Vagina (tissue), 2 donors: ENCODE measurements at regions not wholly inside any gene's neighbourhood (a gene's known extent, or its start where the extent isn't known, plus 50 kb on each side); places are given as distances from the start of the nearest gene placed in this dataset.

Experiments used
- DNase-seq, 2 donors: peaks; one replicate each; pipeline ENCODE4 v3.0.0-alpha.2; 2017; ENCODE audit errors: extremely low spot score in 2 of 2
- H3K27ac ChIP-seq: fragments of 200-600 bp; sonication (generic); one replicate; pipeline ENCODE4 v1.5.1; 2019
- H3K27me3 ChIP-seq: fragments of 200-600 bp; sonication (generic); one replicate; pipeline ENCODE4 v1.5.1; 2019
- H3K36me3 ChIP-seq, 2 donors: fragments of 200-600 bp; sonication (generic); one replicate each; pipeline ENCODE4 v1.5.1; 2017 to 2019
- H3K4me1 ChIP-seq: fragments of 200-600 bp; sonication (generic); one replicate; pipeline ENCODE4 v1.5.1; 2019
- H3K4me3 ChIP-seq, 2 donors: fragments of 200-600 bp; sonication (generic); 1 replicate in 1 of 2; 2 replicates in 1 of 2; pipeline ENCODE4 v1.5.1; 2016 to 2019
- H3K9me3 ChIP-seq: fragments of 200-600 bp; sonication (generic); one replicate; pipeline ENCODE4 v1.5.1; 2019
- POLR2A ChIP-seq, 2 donors: fragments of 450-650 bp; IDR thresholded peaks; one replicate each; pipeline ENCODE4 v1.6.1; 2017; ENCODE audit warnings: antibody characterized with exemption in 2 of 2, mild to moderate bottlenecking in 2 of 2, moderate library complexity in 2 of 2
- POLR2AphosphoS5 ChIP-seq, 2 donors: sonication (generic); formaldehyde crosslinking; IDR thresholded peaks; one replicate each; pipeline ENCODE4 v1.9.0; 2017; ENCODE audit warnings: antibody characterized with exemption in 2 of 2, mild to moderate bottlenecking in 2 of 2, low read depth in 1 of 2; ENCODE audit not compliant: insufficient read depth in 1 of 2
- intact Hi-C: fragments of 100-400 bp; cut with DNase I; formaldehyde crosslinking; loops from one replicate; pipeline ENCODE4 v1.15.1; 2023
- TF ChIP-seq, protein P1 (sequence below), 3 experiments: fragments of 450-650 bp in 2 of 3; fragments of 200-600 bp in 1 of 3; sonication (generic) in 1 of 3; IDR thresholded peaks; one replicate each; pipeline ENCODE4 v1.5.1; 2017 to 2019; ENCODE audit warnings: antibody characterized with exemption in 3 of 3, mild to moderate bottlenecking in 2 of 3, moderate library complexity in 2 of 3

DNA sequence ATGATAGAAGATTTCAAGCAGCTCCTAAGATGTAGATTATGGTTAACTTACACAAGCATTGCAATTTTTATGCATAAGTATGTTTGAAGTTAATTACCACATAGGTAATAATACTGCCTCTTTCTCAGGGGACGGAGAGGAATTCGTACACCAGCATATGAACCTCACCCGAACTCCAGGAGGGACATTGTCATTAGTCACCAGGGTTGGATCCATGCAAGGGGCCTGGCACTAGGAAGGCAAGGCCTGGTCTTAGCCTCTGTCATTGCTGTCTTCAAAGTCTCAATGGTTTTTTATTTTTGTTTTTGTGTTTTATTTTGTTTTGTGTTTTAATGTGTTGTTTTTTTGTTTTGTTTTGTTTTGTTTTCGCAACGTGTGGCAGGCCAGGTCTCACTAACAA, 145.6 kb upstream of the PPP2R2D start:
- DNase-seq: no peak
- Histone ChIP-seq H3K9me3 (no peaks in the 10 kb centered on the region), H3K36me3 (no peaks in the 10 kb centered on the region), H3K4me3 (no peak overlapping the region), H3K27ac (no peak overlapping the region), H3K27me3 (no peaks in the 10 kb centered on the region), H3K4me1 (no peaks in the 10 kb centered on the region)
- TF ChIP-seq POLR2A (IDR thresholded peaks at IDR 0.05) (no peak), POLR2AphosphoS5 (IDR thresholded peaks at IDR 0.05; ENCODE audit: insufficient read depth in 1 of 2, low read depth in 1 of 2) (no peak)
- TF ChIP-seq, protein P1, sequence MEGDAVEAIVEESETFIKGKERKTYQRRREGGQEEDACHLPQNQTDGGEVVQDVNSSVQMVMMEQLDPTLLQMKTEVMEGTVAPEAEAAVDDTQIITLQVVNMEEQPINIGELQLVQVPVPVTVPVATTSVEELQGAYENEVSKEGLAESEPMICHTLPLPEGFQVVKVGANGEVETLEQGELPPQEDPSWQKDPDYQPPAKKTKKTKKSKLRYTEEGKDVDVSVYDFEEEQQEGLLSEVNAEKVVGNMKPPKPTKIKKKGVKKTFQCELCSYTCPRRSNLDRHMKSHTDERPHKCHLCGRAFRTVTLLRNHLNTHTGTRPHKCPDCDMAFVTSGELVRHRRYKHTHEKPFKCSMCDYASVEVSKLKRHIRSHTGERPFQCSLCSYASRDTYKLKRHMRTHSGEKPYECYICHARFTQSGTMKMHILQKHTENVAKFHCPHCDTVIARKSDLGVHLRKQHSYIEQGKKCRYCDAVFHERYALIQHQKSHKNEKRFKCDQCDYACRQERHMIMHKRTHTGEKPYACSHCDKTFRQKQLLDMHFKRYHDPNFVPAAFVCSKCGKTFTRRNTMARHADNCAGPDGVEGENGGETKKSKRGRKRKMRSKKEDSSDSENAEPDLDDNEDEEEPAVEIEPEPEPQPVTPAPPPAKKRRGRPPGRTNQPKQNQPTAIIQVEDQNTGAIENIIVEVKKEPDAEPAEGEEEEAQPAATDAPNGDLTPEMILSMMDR (IDR thresholded peaks at IDR 0.05): no peak
- intact Hi-C loops: no loop called here

DNA sequence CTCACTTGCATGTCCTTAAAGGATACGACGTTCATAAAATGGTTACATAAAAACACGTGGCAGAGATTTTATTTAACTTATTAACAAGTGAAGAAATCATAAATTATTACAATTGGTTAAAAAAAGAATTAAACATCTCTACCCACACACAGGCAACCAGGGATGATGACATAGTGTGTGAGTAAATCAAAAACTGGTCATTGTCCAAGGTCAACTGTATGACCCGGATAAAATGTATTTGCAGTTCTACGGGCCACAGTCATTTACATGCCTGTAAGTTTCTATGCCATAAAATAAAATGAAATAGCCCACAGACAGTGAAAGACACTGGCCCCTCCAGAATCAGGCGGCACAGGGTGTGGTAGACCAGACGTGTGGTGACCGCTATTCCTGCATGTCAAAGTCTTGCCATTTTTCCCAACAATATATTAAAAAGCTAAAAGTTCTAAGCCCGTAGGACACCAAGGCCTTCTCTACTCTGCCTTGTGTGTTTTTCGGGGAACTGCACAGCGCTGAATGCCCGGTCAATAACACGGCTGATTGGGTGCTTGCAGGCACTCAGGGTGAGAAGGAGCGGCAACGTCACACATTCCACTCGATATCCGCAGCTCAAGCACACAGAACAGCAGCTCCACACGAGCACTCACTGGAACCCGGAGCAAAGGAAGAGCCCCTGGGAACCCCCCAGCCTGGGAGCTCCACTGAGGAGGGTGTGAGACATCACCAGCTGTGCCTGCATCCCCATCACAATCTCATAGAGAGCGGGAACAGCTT, 143.3 kb upstream of the PPP2R2D start:
- no peak overlapping the region for H3K27ac ChIP-seq
- TF ChIP-seq, protein P1 (IDR thresholded peaks at IDR 0.05): no peak
- no peak for TF ChIP-seq POLR2AphosphoS5 (IDR thresholded peaks at IDR 0.05; ENCODE audit: insufficient read depth in 1 of 2, low read depth in 1 of 2)
- no peak for TF ChIP-seq POLR2A (IDR thresholded peaks at IDR 0.05)
- H3K4me1 ChIP-seq: no peaks in the 10 kb centered on the region
- H3K9me3 ChIP-seq: no peaks in the 10 kb centered on the region
- intact Hi-C loops: no loop called here
- no peak overlapping the region for H3K4me3 ChIP-seq
- H3K36me3 ChIP-seq: no peaks in the 10 kb centered on the region
- DNase-seq: no peak
- H3K27me3 ChIP-seq: no peaks in the 10 kb centered on the region

DNA sequence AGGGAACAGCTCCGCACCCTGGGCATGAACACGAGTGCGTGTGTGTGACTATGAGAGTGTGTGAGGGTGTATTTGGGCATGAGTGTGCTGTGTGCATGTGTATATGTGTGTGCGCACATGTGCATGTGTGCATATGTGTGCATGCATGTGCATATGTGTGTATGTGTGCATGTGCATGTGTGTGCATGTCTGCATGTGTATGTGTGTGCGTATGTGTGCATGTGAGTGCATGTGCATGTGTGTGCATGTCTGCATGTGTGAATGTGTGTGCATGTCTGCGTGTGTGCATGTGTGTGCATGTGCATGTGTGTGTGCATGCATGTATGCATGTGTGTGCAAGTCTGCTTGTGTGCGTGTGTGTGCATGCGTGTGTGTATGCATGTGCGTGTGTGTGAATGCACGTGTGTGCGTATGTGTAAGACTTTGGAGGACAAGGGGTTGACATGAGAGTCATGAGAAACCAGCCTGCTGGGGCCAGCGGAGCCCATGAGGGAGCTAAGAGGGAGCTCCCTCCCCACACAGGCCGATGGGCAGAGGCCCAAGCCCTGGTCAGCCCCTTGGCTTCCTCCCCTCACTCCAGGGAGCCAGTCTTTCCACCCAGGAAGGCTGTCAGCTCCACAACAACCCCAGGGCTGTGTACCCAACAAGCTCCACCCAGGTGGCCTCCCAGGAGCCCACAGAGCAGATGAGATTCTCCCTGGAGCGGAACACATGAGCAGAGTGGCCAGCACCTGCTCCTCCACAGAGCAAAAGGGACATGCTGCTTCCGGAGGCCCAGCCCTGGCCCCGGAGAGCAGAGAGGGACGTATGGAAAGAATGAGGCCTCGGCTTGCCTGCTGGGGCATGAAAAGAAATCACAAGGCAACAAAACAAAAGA, 142.5 kb upstream of the PPP2R2D start:
- TF ChIP-seq POLR2AphosphoS5 (IDR thresholded peaks at IDR 0.05; ENCODE audit: insufficient read depth in 1 of 2, low read depth in 1 of 2) (no peak), POLR2A (IDR thresholded peaks at IDR 0.05) (no peak)
- TF ChIP-seq, protein P1 (IDR thresholded peaks at IDR 0.05): no peak
- H3K4me1 ChIP-seq: no peaks in the 10 kb centered on the region
- intact Hi-C loops: no loop called here
- no peaks in the 10 kb centered on the region for H3K27me3 ChIP-seq
- no peak for DNase-seq
- H3K9me3 ChIP-seq: no peaks in the 10 kb centered on the region
- H3K36me3 ChIP-seq: no peaks in the 10 kb centered on the region
- no peak overlapping the region for H3K27ac ChIP-seq
- no peak overlapping the region for H3K4me3 ChIP-seq

DNA sequence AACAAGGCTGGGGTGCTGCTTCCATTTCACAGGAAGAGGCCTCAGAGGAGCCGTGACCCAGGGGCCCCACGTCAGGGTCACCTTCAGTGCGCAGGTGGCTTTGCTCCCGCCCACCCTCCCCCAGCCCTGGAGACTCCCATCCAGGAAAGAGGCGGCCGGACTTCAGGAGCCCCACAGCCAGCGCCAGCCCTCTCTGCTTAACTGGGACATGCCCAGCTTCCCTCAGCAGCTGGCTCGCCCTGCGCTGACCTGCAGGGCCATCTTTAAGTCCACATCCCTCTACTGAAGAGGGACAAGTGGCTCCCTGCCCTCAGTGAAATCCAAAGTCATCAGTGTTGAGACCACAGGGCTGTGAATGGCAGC, 141.9 kb upstream of the PPP2R2D start:
- intact Hi-C loops: no loop called here
- Histone ChIP-seq H3K36me3 (no peaks in the 10 kb centered on the region), H3K4me3 (no peak overlapping the region), H3K27me3 (no peaks in the 10 kb centered on the region), H3K4me1 (no peaks in the 10 kb centered on the region), H3K27ac (no peak overlapping the region), H3K9me3 (no peaks in the 10 kb centered on the region)
- DNase-seq: no peak
- TF ChIP-seq, protein P1 (IDR thresholded peaks at IDR 0.05): no peak
- TF ChIP-seq POLR2AphosphoS5 (IDR thresholded peaks at IDR 0.05; ENCODE audit: insufficient read depth in 1 of 2, low read depth in 1 of 2) (no peak), POLR2A (IDR thresholded peaks at IDR 0.05) (no peak)

DNA sequence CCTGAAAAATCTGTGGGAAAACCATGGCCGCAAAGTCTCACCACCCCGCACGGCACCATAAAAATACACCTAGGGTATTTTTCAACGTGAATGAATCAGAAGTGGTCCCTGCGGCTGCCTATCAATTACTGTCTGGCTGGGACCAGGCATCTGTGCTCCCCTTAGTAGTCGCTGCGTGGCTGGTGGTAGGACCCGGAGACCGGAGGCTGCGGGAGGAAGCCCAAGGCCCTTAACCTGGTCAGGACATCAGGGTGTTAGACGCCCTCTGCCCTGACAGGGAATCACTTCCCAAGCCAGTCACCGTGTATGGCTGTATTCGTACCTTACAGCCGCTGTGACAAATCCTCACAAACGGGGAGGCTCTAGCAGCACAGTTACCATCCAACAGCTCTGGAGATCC, 141.5 kb upstream of the PPP2R2D start:
- DNase-seq: no peak
- Histone ChIP-seq H3K27me3 (no peaks in the 10 kb centered on the region), H3K4me3 (no peak overlapping the region), H3K36me3 (no peaks in the 10 kb centered on the region), H3K4me1 (no peaks in the 10 kb centered on the region), H3K9me3 (no peaks in the 10 kb centered on the region), H3K27ac (no peak overlapping the region)
- TF ChIP-seq POLR2AphosphoS5 (IDR thresholded peaks at IDR 0.05; ENCODE audit: insufficient read depth in 1 of 2, low read depth in 1 of 2) (no peak), POLR2A (IDR thresholded peaks at IDR 0.05) (no peak)
- TF ChIP-seq, protein P1 (IDR thresholded peaks at IDR 0.05): no peak
- intact Hi-C loops: no loop called here
